Adrenal gland (tissue), 9 donors: ENCODE measurements at regions not wholly inside any gene's neighbourhood (a gene's known extent, or its start where the extent isn't known, plus 50 kb on each side); places are given as distances from the start of the nearest gene placed in this dataset.

Experiments used
- DNase-seq, 7 donors: peaks; one replicate each; pipeline ENCODE4 v3.0.0-alpha.2; 2019 to 2020
- H3K27ac ChIP-seq, 5 donors: fragments of 200-600 bp; sonication (generic) in 4 of 5; 1 replicate in 3 of 5; 2 replicates in 2 of 5; pipeline versions ENCODE4 v1.5.1 to v1.8.0; 2016 to 2020; ENCODE audit warnings: mild to moderate bottlenecking in 1 of 5
- H3K27me3 ChIP-seq: fragments of 200-600 bp; 2 replicates; pipeline ENCODE4 v1.8.0; 2021
- H3K36me3 ChIP-seq, 2 donors: fragments of 200-600 bp; replicated peaks in 1 of 2; 1 replicate in 1 of 2; 2 replicates in 1 of 2; pipeline versions ENCODE4 v1.5.1 to v1.8.0; 2018 to 2022
- H3K4me1 ChIP-seq, 2 donors: fragments of 200-600 bp; replicated peaks in 1 of 2; 1 replicate in 1 of 2; 2 replicates in 1 of 2; pipeline versions ENCODE4 v1.5.1 to v1.8.0; 2018 to 2021
- H3K4me3 ChIP-seq, 4 donors: fragments of 200-600 bp; sonication (generic) in 3 of 4; one replicate each; pipeline ENCODE4 v1.5.1; 2016 to 2018
- H3K9me3 ChIP-seq, 3 donors: fragments of 200-600 bp; sonication (generic) in 1 of 3; replicated peaks in 1 of 3; 1 replicate in 2 of 3; 2 replicates in 1 of 3; pipeline versions ENCODE4 v1.5.1 to v1.8.0; 2016 to 2021
- POLR2A ChIP-seq, 2 donors: fragments of 450-650 bp; IDR thresholded peaks; one replicate each; pipeline ENCODE4 v1.6.1; 2017; ENCODE audit warnings: antibody characterized with exemption in 2 of 2, mild to moderate bottlenecking in 2 of 2, moderate library complexity in 1 of 2
- WGBS, 4 donors: extraction: QIAGEN DNeasy Blood & Tissue Kit in 2 of 4; methylation state at CpG; one replicate each; pipeline versions ENCODE4 v1.1.5 to v1.1.7; 2013 to 2017; 5-methylcytosine and 5-hydroxymethylcytosine counted together
- intact Hi-C, 2 donors: fragments of 100-400 bp; cut with DNase I; formaldehyde crosslinking; loops; one replicate each; pipeline versions ENCODE4 v1.14.1 to v1.15.0; 2022 to 2023
- TF ChIP-seq, protein P1 (sequence below), 6 experiments: fragments of 450-650 bp in 4 of 6; fragments of 200-600 bp in 2 of 6; sonication (generic) in 1 of 6; IDR thresholded peaks; 1 replicate in 5 of 6; 2 replicates in 1 of 6; pipeline versions ENCODE4 v1.5.1 to v1.8.0; 2016 to 2021; ENCODE audit warnings: antibody characterized with exemption in 6 of 6, mild to moderate bottlenecking in 2 of 6, moderate library complexity in 1 of 6
- donor health status: healthy with polysubstance abuse.
- donor health status: Bipolar disorder and iron deficiency.
- donor health status: DM: yes; HTN: yes; CAD: no.
- donor health status: DM: no; HTN: no; CAD: no.
- donor health status: DM: no; HTN: no; CAD: no.

DNA sequence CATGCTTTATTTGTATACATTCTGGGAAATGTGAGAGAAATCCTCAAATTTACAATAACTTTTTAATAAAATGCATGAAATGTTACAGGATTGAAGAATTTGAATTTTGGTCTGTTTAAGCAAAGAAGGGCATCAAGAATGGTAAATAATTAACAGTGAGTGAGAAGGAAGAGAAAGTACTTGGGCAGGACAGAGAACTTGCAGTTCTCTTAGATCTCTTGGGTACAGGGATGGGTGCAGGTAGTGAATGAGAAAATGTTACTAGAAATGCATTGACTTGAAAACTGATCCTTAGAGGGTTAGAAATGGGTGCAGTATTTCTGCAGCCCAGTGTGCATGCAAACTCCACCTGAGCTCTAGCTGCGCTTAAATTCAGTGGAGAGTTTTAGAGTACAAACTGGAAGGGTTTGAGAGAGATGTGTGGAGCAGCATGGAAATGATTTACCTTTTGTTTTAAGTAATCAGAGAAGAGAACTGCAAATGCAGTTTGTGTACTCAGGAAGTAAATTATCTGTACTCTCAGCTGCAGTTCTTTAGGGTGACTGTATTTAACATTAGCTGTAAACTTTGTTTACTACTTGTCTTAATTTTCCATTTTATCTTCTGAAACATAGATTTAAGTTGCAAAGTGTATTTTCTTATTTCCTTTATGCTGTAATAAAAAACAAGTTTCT lies 51.0 kb upstream of the RAB27B start:
- H3K27ac ChIP-seq: no peak overlapping the region
- TF ChIP-seq, protein P1, sequence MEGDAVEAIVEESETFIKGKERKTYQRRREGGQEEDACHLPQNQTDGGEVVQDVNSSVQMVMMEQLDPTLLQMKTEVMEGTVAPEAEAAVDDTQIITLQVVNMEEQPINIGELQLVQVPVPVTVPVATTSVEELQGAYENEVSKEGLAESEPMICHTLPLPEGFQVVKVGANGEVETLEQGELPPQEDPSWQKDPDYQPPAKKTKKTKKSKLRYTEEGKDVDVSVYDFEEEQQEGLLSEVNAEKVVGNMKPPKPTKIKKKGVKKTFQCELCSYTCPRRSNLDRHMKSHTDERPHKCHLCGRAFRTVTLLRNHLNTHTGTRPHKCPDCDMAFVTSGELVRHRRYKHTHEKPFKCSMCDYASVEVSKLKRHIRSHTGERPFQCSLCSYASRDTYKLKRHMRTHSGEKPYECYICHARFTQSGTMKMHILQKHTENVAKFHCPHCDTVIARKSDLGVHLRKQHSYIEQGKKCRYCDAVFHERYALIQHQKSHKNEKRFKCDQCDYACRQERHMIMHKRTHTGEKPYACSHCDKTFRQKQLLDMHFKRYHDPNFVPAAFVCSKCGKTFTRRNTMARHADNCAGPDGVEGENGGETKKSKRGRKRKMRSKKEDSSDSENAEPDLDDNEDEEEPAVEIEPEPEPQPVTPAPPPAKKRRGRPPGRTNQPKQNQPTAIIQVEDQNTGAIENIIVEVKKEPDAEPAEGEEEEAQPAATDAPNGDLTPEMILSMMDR (IDR thresholded peaks at IDR 0.05): no peak
- TF ChIP-seq POLR2A (IDR thresholded peaks at IDR 0.05): no peak
- H3K4me1 ChIP-seq: no peaks in the 10 kb centered on the region
- H3K27me3 ChIP-seq: no peaks in the 10 kb centered on the region
- no peaks in the 10 kb centered on the region for H3K36me3 ChIP-seq
- intact Hi-C loops: no loop called here
- 87 to 100% (median 95%) methylated on average over 1 of the region's 1 CpG for WGBS, 4 donors
- no peak overlapping the region for H3K4me3 ChIP-seq
- no peak for DNase-seq
- H3K9me3 ChIP-seq: no peaks in the 10 kb centered on the region

DNA sequence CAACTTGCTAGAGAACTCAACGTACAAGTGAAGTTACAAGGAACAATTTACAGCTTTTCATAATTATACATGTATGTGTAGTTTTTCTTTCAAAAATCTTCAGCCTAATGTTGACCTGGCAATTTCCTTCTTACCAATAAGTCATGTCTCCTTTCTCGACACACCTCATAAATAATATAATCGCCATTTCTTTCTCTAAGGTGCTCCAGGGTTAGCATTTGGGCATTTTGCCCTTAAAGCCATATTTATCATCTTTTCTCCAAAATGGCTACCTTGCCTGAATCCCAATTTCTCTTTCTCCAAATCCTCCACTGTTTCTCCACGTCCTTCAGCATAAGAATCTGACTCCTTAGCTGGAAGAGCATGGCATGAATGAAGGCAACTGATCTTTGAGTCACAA lies 50.3 kb upstream of the RAB27B start:
- Histone ChIP-seq H3K9me3 (no peaks in the 10 kb centered on the region), H3K27me3 (no peaks in the 10 kb centered on the region), H3K27ac (no peak overlapping the region), H3K4me1 (no peaks in the 10 kb centered on the region), H3K4me3 (no peak overlapping the region), H3K36me3 (no peaks in the 10 kb centered on the region)
- DNase-seq: no peak
- WGBS, 4 donors: 49 to 64% (median 58%) methylated on average over 4 of the region's 4 CpGs
- TF ChIP-seq POLR2A (IDR thresholded peaks at IDR 0.05): no peak
- TF ChIP-seq, protein P1 (IDR thresholded peaks at IDR 0.05): no peak
- intact Hi-C loops: no loop called here
